ENCODE measurements at regions not wholly inside any gene's neighbourhood (a gene's known extent, or its start where the extent isn't known, plus 50 kb on each side); places are given as distances from the start of the nearest gene placed in this dataset.

DNA sequence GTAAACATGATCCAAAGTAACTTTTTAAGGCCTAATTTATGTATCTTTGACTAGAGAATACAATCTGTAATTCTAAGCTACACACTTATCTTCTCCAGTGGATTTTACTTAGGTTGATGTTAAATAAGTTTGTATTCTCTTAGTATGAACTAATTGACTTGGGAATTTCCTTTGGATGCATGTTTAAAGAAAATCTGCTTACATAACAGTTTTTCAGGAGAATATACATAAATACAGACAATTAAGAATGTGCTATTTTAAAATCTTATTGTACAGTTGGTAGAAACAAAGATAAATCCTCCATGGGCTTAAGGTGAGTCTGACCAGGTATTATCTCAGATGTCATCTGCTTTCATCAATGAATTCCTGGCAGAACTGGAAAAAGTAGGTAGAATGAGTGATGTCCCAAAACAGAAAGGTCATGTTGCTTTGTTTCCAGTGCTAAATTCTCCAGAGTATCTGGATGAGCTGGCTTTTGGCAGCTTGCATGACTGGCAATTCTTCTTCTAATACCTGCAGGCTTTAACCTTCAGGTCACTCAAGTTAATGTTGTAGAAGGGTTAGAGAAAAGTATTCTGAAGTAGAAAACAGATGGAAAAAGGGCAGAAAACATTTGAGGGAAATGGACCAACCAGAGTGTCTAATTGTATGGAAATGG lies 150.6 kb downstream of the MACIR start:
- peaks cover 10 to 26% (median 12%) of the 10 kb centered on the region in 5 donors for H3K27me3 Mint-ChIP-seq
- Histone ChIP-seq H3K4me1 (ENCODE audit: control insufficient read depth in 2 of 2, insufficient read depth in 2 of 2, low read length in 2 of 2) (no peaks in the 10 kb centered on the region), H3K9me3 (ENCODE audit: control insufficient read depth in 2 of 3, low read length in 3 of 3) (no peaks in the 10 kb centered on the region), H3K36me3 (ENCODE audit: control insufficient read depth in 2 of 3, insufficient read depth in 3 of 3, low read length in 3 of 3) (no peaks in the 10 kb centered on the region), H3K4me3 (ENCODE audit: low read length) (no peak overlapping the region), H3K27ac (ENCODE audit: low read depth, low read length) (no peak overlapping the region), H3K27me3 (ENCODE audit: control insufficient read depth in 2 of 2, insufficient read depth in 2 of 2, low read length in 2 of 2) (no peaks in the 10 kb centered on the region)
- H3K4me3 Mint-ChIP-seq, result no peak overlapping the region
- CTCF ChIA-PET, result no interaction called here
- POLR2A ChIA-PET, result no interaction called here
- DNase-seq, result no peak
- H3K9me3 Mint-ChIP-seq, result peaks cover 0 to 1% (median 0%) of the 10 kb centered on the region in 11 donors
- H3K4me1 Mint-ChIP-seq, result no peaks in the 10 kb centered on the region
- no peaks in the 10 kb centered on the region for H3K36me3 Mint-ChIP-seq
- no peak for ATAC-seq
- intact Hi-C loops (cut with micrococcal nuclease), result no loop called here
- H3K27ac Mint-ChIP-seq, result no peak overlapping the region

DNA sequence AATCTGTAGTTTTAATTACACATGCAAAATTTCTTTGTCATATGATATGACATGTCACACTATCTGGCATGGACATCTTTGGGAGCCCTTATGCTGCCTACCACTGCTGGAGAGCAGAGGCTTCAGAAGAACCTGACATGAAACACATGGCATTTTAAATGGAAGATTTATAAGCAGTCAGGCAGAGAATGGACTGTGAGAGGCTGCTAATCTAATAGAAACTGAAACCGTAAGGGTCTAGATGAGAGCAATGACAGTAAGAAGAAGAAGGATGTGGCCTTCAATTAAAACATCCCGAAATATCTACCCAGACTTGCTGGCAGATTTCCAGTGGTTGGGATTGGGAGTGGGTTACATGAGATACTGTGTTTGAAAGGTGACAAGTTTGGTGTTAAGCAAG lies 149.8 kb downstream of the MACIR start:
- Mint-ChIP-seq H3K36me3 (no peaks in the 10 kb centered on the region), H3K4me3 (no peak overlapping the region), H3K9me3 (peaks cover 0 to 1% (median 0%) of the 10 kb centered on the region in 11 donors), H3K4me1 (no peaks in the 10 kb centered on the region), H3K27ac (no peak overlapping the region), H3K27me3 (peaks cover 10 to 26% (median 14%) of the 10 kb centered on the region in 5 donors)
- CTCF ChIA-PET, result no interaction called here
- Histone ChIP-seq H3K36me3 (ENCODE audit: control insufficient read depth in 2 of 3, insufficient read depth in 3 of 3, low read length in 3 of 3) (no peaks in the 10 kb centered on the region), H3K4me1 (ENCODE audit: control insufficient read depth in 2 of 2, insufficient read depth in 2 of 2, low read length in 2 of 2) (no peaks in the 10 kb centered on the region), H3K9me3 (ENCODE audit: control insufficient read depth in 2 of 3, low read length in 3 of 3) (no peaks in the 10 kb centered on the region), H3K27ac (ENCODE audit: low read depth, low read length) (no peak overlapping the region), H3K4me3 (ENCODE audit: low read length) (no peak overlapping the region), H3K27me3 (ENCODE audit: control insufficient read depth in 2 of 2, insufficient read depth in 2 of 2, low read length in 2 of 2) (no peaks in the 10 kb centered on the region)
- ATAC-seq (no peak), DNase-seq (no peak)
- POLR2A ChIA-PET, result no interaction called here
- intact Hi-C loops (cut with micrococcal nuclease), result no loop called here

DNA sequence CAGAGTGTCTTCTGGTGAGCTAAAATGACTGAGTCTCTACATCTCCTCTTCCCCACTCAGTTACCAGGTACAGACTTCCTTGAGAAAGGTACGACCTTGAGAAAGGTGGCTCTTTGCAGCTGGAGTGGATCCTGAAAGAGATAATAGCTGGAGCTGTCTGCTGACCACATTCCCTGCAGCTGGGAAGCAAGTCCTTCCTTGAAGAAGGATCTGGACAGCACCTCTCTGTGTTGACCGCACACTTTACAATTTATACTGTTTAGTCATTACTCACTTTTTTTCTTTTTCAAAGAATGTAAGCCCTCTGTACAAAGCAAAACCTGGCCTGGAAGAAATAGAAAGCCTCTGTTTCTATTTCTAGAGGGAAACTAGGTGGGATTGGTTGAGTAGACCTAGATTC lies 148.8 kb downstream of the MACIR start:
- no peak for DNase-seq
- Mint-ChIP-seq H3K4me3 (no peak overlapping the region), H3K27ac (no peak overlapping the region), H3K36me3 (no peaks in the 10 kb centered on the region), H3K9me3 (peaks cover 0 to 1% (median 0%) of the 10 kb centered on the region in 11 donors), H3K4me1 (no peaks in the 10 kb centered on the region), H3K27me3 (peaks cover 10 to 26% (median 22%) of the 10 kb centered on the region in 5 donors)
- ChIA-PET CTCF (no interaction called here), POLR2A (no interaction called here)
- Histone ChIP-seq H3K27me3 (ENCODE audit: control insufficient read depth in 2 of 2, insufficient read depth in 2 of 2, low read length in 2 of 2) (no peaks in the 10 kb centered on the region), H3K4me3 (ENCODE audit: low read length) (no peak overlapping the region), H3K36me3 (ENCODE audit: control insufficient read depth in 2 of 3, insufficient read depth in 3 of 3, low read length in 3 of 3) (no peaks in the 10 kb centered on the region), H3K27ac (ENCODE audit: low read depth, low read length) (no peak overlapping the region), H3K4me1 (ENCODE audit: control insufficient read depth in 2 of 2, insufficient read depth in 2 of 2, low read length in 2 of 2) (no peaks in the 10 kb centered on the region), H3K9me3 (ENCODE audit: control insufficient read depth in 2 of 3, low read length in 3 of 3) (no peaks in the 10 kb centered on the region)
- no peak for ATAC-seq
- intact Hi-C loops (cut with micrococcal nuclease), result no loop called here

DNA sequence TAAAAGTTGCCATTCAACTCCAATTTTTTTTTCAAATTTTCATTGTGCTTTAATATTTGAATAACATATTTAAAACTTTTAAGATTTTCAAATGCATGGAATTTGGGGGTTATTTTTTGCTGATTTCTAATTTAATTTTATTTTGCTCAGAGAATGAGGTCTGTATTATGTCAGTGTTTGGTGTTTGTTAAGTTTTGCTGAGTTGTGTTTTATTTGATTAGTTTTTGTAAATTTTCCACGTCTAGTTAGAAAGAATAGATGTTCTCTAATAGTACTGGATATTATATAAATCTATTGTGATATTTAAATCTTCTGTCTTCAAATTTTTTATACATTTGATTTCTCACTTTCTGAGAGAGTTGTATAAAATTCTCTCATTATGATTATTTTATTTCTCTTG lies 145.9 kb downstream of the MACIR start:
- Mint-ChIP-seq H3K27me3 (peaks cover 0 to 20% (median 14%) of the 10 kb centered on the region in 5 donors), H3K27ac (no peak overlapping the region), H3K36me3 (no peaks in the 10 kb centered on the region), H3K4me1 (no peaks in the 10 kb centered on the region), H3K4me3 (no peak overlapping the region), H3K9me3 (no peaks in the 10 kb centered on the region)
- ChIA-PET CTCF (interaction anchor here (0.6 kb wide), 1 partner anchor 43 kb away, joined by 7 read pairs; no protein-coding TSS in a partner anchor), POLR2A (no interaction called here)
- ATAC-seq (no peak), DNase-seq (no peak)
- no peaks in the 10 kb centered on the region for H3K36me3 ChIP-seq (ENCODE audit: control insufficient read depth in 2 of 3, insufficient read depth in 3 of 3, low read length in 3 of 3)
- H3K27me3 ChIP-seq (ENCODE audit: control insufficient read depth in 2 of 2, insufficient read depth in 2 of 2, low read length in 2 of 2), result no peaks in the 10 kb centered on the region
- intact Hi-C loops (cut with micrococcal nuclease), result no loop called here
- H3K4me3 ChIP-seq (ENCODE audit: low read length), result no peak overlapping the region
- H3K4me1 ChIP-seq (ENCODE audit: control insufficient read depth in 2 of 2, insufficient read depth in 2 of 2, low read length in 2 of 2), result no peaks in the 10 kb centered on the region
- H3K9me3 ChIP-seq (ENCODE audit: control insufficient read depth in 2 of 3, low read length in 3 of 3), result no peaks in the 10 kb centered on the region
- H3K27ac ChIP-seq (ENCODE audit: low read depth, low read length), result no peak overlapping the region

DNA sequence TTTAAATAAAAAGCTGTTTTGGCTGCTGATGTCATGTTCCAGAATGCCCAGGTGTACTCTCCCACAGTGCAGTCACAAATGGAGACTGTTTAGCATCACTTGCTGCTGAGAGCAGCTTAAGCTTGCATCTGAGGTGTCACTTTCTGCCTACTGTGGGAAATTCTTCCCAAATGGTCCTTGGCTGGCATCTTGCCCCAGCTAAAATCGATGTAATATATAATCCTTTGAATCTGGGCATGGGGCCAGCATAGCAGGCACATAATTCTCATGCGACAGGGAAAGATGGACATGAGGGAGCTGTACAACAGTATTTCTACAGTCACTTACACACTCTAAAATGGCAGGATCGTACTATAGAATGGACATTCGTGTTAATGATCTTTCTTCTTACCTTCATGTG lies 144.3 kb downstream of the MACIR start:
- H3K9me3 Mint-ChIP-seq, result peaks cover 0 to 2% (median 0%) of the 10 kb centered on the region in 11 donors
- intact Hi-C loops (cut with micrococcal nuclease), result no loop called here
- ATAC-seq (no peak), DNase-seq (no peak)
- Histone ChIP-seq H3K36me3 (ENCODE audit: control insufficient read depth in 2 of 3, insufficient read depth in 3 of 3, low read length in 3 of 3) (no peaks in the 10 kb centered on the region), H3K27ac (ENCODE audit: low read depth, low read length) (no peak overlapping the region), H3K4me3 (ENCODE audit: low read length) (no peak overlapping the region), H3K9me3 (ENCODE audit: control insufficient read depth in 2 of 3, low read length in 3 of 3) (no peaks in the 10 kb centered on the region), H3K27me3 (ENCODE audit: control insufficient read depth in 2 of 2, insufficient read depth in 2 of 2, low read length in 2 of 2) (no peaks in the 10 kb centered on the region), H3K4me1 (ENCODE audit: control insufficient read depth in 2 of 2, insufficient read depth in 2 of 2, low read length in 2 of 2) (no peaks in the 10 kb centered on the region)
- no peaks in the 10 kb centered on the region for H3K4me1 Mint-ChIP-seq
- peaks cover 7 to 21% (median 12%) of the 10 kb centered on the region in 5 donors for H3K27me3 Mint-ChIP-seq
- ChIA-PET POLR2A (no interaction called here), CTCF (no interaction called here)
- no peak overlapping the region for H3K4me3 Mint-ChIP-seq
- no peaks in the 10 kb centered on the region for H3K36me3 Mint-ChIP-seq
- no peak overlapping the region for H3K27ac Mint-ChIP-seq

DNA sequence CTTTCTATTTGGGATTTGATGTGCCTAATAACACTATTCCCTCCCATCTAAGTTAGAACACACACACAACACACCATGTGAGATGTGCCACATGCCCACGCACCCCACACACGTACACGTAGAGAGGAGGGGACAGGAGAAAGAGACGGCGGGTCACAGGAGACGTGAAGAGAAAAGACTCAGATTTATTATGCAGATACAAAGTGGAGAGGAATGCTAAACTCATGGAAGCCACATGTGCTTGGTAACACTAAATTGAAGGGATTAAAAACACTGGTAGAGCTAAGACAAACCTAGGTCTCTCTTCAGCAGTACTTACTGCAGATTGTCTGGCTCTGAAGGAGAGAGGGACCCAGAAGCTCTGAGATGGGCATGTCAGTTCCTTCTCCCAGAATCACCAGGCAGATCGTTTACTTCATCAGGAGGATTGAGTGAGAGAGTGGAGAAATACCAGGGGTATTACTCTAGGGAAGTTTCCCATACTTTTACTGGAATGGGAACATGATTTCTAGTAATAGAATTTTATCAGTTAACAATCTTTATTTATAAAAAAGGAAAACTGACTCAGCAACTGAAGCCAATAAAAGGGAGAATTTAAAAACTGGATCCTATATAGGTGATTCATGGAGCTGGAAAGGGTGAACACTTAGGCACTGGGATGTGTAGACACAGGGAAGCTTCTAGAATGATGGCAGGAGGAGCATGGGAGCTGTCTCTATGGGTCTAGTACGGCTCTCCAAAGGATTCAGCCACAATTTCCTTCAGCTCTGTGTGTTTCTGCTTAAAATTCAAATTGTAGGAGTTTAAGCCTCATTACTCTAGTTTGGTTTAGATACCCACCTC lies 139.4 kb downstream of the MACIR start:
- Mint-ChIP-seq H3K36me3 (no peaks in the 10 kb centered on the region), H3K9me3 (peaks cover 0 to 2% (median 0%) of the 10 kb centered on the region in 11 donors), H3K4me3 (no peak overlapping the region), H3K27me3 (peaks cover 2 to 17% (median 6%) of the 10 kb centered on the region in 5 donors), H3K27ac (no peak overlapping the region), H3K4me1 (peaks cover 0 to 18% (median 8%) of the 10 kb centered on the region in 7 donors)
- ATAC-seq (no peak), DNase-seq (no peak)
- H3K27me3 ChIP-seq (ENCODE audit: control insufficient read depth in 2 of 2, insufficient read depth in 2 of 2, low read length in 2 of 2), result no peaks in the 10 kb centered on the region
- POLR2A ChIA-PET, result no interaction called here
- no peaks in the 10 kb centered on the region for H3K36me3 ChIP-seq (ENCODE audit: control insufficient read depth in 2 of 3, insufficient read depth in 3 of 3, low read length in 3 of 3)
- H3K9me3 ChIP-seq (ENCODE audit: control insufficient read depth in 2 of 3, low read length in 3 of 3), result no peaks in the 10 kb centered on the region
- no peak overlapping the region for H3K4me3 ChIP-seq (ENCODE audit: low read length)
- no peaks in the 10 kb centered on the region for H3K4me1 ChIP-seq (ENCODE audit: control insufficient read depth in 2 of 2, insufficient read depth in 2 of 2, low read length in 2 of 2)
- intact Hi-C loops (cut with micrococcal nuclease), result no loop called here
- CTCF ChIA-PET, result no interaction called here
- no peak overlapping the region for H3K27ac ChIP-seq (ENCODE audit: low read depth, low read length)

DNA sequence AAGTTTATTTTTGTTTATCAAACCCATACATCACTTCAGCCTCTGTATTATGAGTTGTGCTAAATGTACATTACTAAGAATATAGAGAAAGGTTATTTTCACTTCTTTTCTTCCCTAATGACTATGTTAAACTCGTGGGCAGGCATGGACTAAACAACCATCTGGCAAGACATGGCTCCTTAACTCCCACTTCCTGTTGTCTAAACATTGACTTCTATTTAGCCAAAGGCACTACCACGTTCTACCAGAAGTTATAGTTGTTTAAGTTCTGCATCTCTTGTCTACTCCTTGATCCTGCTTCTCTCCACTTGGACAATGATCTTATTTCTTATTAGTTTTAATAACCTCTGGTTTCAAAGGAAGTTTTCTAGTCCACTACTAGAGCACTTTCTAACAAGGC lies 136.1 kb downstream of the MACIR start:
- Mint-ChIP-seq H3K27me3 (peaks cover 0 to 21% (median 10%) of the 10 kb centered on the region in 5 donors), H3K9me3 (peaks cover 0 to 2% (median 0%) of the 10 kb centered on the region in 11 donors), H3K4me3 (no peak overlapping the region), H3K36me3 (no peaks in the 10 kb centered on the region), H3K27ac (peak overlapping the region in 1 of 9 donors; percentile 2), H3K4me1 (peaks cover 4 to 18% (median 8%) of the 10 kb centered on the region in 7 donors)
- ChIA-PET POLR2A (no interaction called here), CTCF (no interaction called here)
- DNase-seq (no peak), ATAC-seq (no peak)
- Histone ChIP-seq H3K9me3 (ENCODE audit: control insufficient read depth in 2 of 3, low read length in 3 of 3) (no peaks in the 10 kb centered on the region), H3K4me3 (ENCODE audit: low read length) (no peak overlapping the region), H3K27ac (ENCODE audit: low read depth, low read length) (no peak overlapping the region), H3K27me3 (ENCODE audit: control insufficient read depth in 2 of 2, insufficient read depth in 2 of 2, low read length in 2 of 2) (no peaks in the 10 kb centered on the region), H3K4me1 (ENCODE audit: control insufficient read depth in 2 of 2, insufficient read depth in 2 of 2, low read length in 2 of 2) (no peaks in the 10 kb centered on the region), H3K36me3 (ENCODE audit: control insufficient read depth in 2 of 3, insufficient read depth in 3 of 3, low read length in 3 of 3) (no peaks in the 10 kb centered on the region)
- intact Hi-C loops (cut with micrococcal nuclease), result no loop called here

Measured in naive thymus-derived CD4-positive, alpha-beta T cell (primary cell).